ENCODE measurements at regions not wholly inside any gene's neighbourhood (a gene's known extent, or its start where the extent isn't known, plus 50 kb on each side); places are given as distances from the start of the nearest gene placed in this dataset.

DNA sequence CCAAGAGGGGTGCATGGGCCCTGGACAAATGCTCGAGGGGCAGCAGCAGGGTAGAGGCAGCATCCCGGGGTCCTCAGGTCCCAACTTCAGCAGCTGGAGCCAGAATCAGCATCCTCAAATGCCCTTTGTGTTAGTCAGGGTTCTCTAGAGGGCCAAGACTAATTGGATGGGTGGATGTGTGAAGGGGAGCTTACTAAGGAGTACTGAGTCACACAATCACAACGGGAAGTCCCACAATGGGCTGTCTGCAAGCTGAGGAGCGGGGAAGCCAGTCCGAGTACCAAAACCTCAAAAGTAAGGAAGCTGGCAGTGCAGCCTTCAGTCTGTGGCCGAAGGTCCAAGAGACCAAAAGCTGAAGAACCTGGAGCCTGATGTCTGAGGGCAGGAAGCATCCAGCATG lies 162.9 kb upstream of the TCERG1L start:
- TF ChIP-seq, protein P1, sequence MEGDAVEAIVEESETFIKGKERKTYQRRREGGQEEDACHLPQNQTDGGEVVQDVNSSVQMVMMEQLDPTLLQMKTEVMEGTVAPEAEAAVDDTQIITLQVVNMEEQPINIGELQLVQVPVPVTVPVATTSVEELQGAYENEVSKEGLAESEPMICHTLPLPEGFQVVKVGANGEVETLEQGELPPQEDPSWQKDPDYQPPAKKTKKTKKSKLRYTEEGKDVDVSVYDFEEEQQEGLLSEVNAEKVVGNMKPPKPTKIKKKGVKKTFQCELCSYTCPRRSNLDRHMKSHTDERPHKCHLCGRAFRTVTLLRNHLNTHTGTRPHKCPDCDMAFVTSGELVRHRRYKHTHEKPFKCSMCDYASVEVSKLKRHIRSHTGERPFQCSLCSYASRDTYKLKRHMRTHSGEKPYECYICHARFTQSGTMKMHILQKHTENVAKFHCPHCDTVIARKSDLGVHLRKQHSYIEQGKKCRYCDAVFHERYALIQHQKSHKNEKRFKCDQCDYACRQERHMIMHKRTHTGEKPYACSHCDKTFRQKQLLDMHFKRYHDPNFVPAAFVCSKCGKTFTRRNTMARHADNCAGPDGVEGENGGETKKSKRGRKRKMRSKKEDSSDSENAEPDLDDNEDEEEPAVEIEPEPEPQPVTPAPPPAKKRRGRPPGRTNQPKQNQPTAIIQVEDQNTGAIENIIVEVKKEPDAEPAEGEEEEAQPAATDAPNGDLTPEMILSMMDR (IDR thresholded peaks at IDR 0.05; ENCODE audit: poor library complexity, severe bottlenecking): no peak
- Histone ChIP-seq H3K27me3 (ENCODE audit: insufficient read depth, poor library complexity, severe bottlenecking) (no peaks in the 10 kb centered on the region), H3K27ac (ENCODE audit: poor library complexity, severe bottlenecking) (no peak overlapping the region), H3K4me3 (ENCODE audit: severe bottlenecking) (no peak overlapping the region), H3K9me3 (ENCODE audit: severe bottlenecking) (no peaks in the 10 kb centered on the region), H3K4me1 (ENCODE audit: insufficient read depth, poor library complexity, severe bottlenecking) (no peaks in the 10 kb centered on the region), H3K36me3 (ENCODE audit: low read depth) (no peaks in the 10 kb centered on the region)
- ATAC-seq (ENCODE audit: low read depth): no peak
- no peak for DNase-seq (ENCODE audit: low spot score)

- Histone ChIP-seq H3K27ac (ENCODE audit: poor library complexity, severe bottlenecking) (no peak overlapping the region), H3K27me3 (ENCODE audit: insufficient read depth, poor library complexity, severe bottlenecking) (no peaks in the 10 kb centered on the region), H3K4me3 (ENCODE audit: severe bottlenecking) (no peak overlapping the region), H3K9me3 (ENCODE audit: severe bottlenecking) (no peaks in the 10 kb centered on the region), H3K4me1 (ENCODE audit: insufficient read depth, poor library complexity, severe bottlenecking) (no peaks in the 10 kb centered on the region), H3K36me3 (ENCODE audit: low read depth) (no peaks in the 10 kb centered on the region)
- no peak for ATAC-seq (ENCODE audit: low read depth)
- DNase-seq (ENCODE audit: low spot score): no peak
- TF ChIP-seq, protein P1 (IDR thresholded peaks at IDR 0.05; ENCODE audit: poor library complexity, severe bottlenecking): no peak
Observed at GRCh38 chr10:131475043-131475442, 163.5 kb upstream of the TCERG1L start.

DNA sequence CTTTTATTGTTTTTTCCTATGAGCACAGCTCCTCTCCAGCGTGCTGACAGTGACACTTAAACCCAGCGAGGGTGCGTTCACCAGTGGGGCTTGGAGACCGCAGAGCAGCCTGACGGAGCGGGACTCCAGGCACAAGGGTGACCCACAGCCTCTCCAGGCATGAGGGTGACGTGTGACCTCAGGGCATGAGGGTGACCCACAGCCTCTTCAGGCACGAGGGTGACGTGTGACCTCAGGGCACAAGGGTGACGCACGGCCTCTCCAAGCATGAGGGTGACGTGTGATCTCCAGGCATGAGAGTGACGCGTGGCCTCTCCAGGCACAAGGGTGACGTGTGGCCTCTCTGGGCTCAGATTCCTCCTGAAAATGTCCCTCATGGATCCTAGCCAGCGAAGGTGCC lies 164.3 kb upstream of the TCERG1L start:
- no peaks in the 10 kb centered on the region for H3K27me3 ChIP-seq (ENCODE audit: insufficient read depth, poor library complexity, severe bottlenecking)
- no peak overlapping the region for H3K4me3 ChIP-seq (ENCODE audit: severe bottlenecking)
- TF ChIP-seq, protein P1 (IDR thresholded peaks at IDR 0.05; ENCODE audit: poor library complexity, severe bottlenecking): no peak
- ATAC-seq (ENCODE audit: low read depth) (no peak), DNase-seq (ENCODE audit: low spot score) (no peak)
- H3K9me3 ChIP-seq (ENCODE audit: severe bottlenecking): no peaks in the 10 kb centered on the region
- no peak overlapping the region for H3K27ac ChIP-seq (ENCODE audit: poor library complexity, severe bottlenecking)
- no peaks in the 10 kb centered on the region for H3K36me3 ChIP-seq (ENCODE audit: low read depth)
- H3K4me1 ChIP-seq (ENCODE audit: insufficient read depth, poor library complexity, severe bottlenecking): no peaks in the 10 kb centered on the region

DNA sequence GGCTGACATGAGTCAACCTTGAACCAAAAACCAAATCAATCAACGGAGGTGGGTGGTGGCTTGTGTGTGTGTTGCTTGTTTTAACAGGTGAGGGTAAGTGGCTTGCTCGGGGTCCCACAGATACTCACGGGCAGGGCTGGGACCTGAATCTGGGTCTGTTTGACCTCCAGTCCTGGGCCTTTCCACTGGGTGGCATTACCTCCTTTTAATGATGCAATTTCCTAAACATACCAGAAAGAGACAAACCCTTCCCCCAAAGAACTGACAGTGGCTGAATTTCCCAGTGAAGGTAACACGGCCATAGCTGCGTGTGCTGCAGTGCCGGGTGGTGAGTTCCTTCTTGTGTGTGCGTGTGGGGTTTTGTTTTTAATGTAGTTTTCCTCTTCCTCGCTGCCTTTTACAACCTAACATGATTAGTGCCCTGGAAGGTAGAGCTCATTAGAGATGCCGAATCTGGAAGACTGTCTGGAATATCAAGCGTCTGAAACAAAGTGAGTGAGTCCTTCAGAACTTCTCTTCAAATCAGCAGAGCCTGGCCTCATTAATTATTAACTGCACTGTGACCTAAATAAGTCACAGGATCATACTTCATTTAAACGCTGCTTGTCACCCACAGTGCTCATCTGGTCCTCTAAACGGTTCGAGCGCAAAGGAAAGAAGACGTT lies 166.1 kb upstream of the TCERG1L start:
- TF ChIP-seq, protein P1 (IDR thresholded peaks at IDR 0.05; ENCODE audit: poor library complexity, severe bottlenecking): no peak
- H3K4me3 ChIP-seq (ENCODE audit: severe bottlenecking): no peak overlapping the region
- H3K36me3 ChIP-seq (ENCODE audit: low read depth): no peaks in the 10 kb centered on the region
- ATAC-seq (ENCODE audit: low read depth) (no peak), DNase-seq (ENCODE audit: low spot score) (no peak)
- H3K4me1 ChIP-seq (ENCODE audit: insufficient read depth, poor library complexity, severe bottlenecking): no peaks in the 10 kb centered on the region
- no peaks in the 10 kb centered on the region for H3K9me3 ChIP-seq (ENCODE audit: severe bottlenecking)
- no peaks in the 10 kb centered on the region for H3K27me3 ChIP-seq (ENCODE audit: insufficient read depth, poor library complexity, severe bottlenecking)
- no peak overlapping the region for H3K27ac ChIP-seq (ENCODE audit: poor library complexity, severe bottlenecking)

GRCh38 chr10:131478377-131478989 lies 167.0 kb upstream of the TCERG1L start:
- ATAC-seq (ENCODE audit: low read depth): no peak
- Histone ChIP-seq H3K27ac (ENCODE audit: poor library complexity, severe bottlenecking) (no peak overlapping the region), H3K4me1 (ENCODE audit: insufficient read depth, poor library complexity, severe bottlenecking) (no peaks in the 10 kb centered on the region), H3K4me3 (ENCODE audit: severe bottlenecking) (no peak overlapping the region), H3K36me3 (ENCODE audit: low read depth) (no peaks in the 10 kb centered on the region), H3K9me3 (ENCODE audit: severe bottlenecking) (no peaks in the 10 kb centered on the region), H3K27me3 (ENCODE audit: insufficient read depth, poor library complexity, severe bottlenecking) (no peaks in the 10 kb centered on the region)
- TF ChIP-seq, protein P1 (IDR thresholded peaks at IDR 0.05; ENCODE audit: poor library complexity, severe bottlenecking): no peak
- DNase-seq (ENCODE audit: low spot score): no peak
